WERI-Rb-1 (cell line): ENCODE measurements at regions not wholly inside any gene's neighbourhood (a gene's known extent, or its start where the extent isn't known, plus 50 kb on each side); places are given as distances from the start of the nearest gene placed in this dataset.

ENCODE experiments used
- DNase-seq: peaks from one replicate; pipeline ENCODE4 v3.0.0-alpha.2; 2020
- H3K27ac ChIP-seq: fragments of 250-450 bp; sonication (Bioruptor Pico); 2 replicates; pipeline ENCODE4 v1.5.1; 2020; ENCODE audit warnings: mild to moderate bottlenecking, moderate library complexity
- H3K27me3 ChIP-seq: fragments of 250-450 bp; sonication (Bioruptor Pico); 2 replicates; pipeline ENCODE4 v1.5.1; 2021; ENCODE audit warnings: mild to moderate bottlenecking, low read depth, moderate library complexity; ENCODE audit not compliant: insufficient read depth, severe bottlenecking
- H3K36me3 ChIP-seq: fragments of 250-450 bp; sonication (Bioruptor Pico); 2 replicates; pipeline ENCODE4 v1.5.1; 2020; ENCODE audit warnings: mild to moderate bottlenecking, moderate library complexity
- H3K4me3 ChIP-seq: 2 replicates; pipeline ENCODE4 v1.5.1; 2011; ENCODE audit warnings: low read depth, mild to moderate bottlenecking, control low read depth, low read length
- H3K9me3 ChIP-seq: fragments of 250-450 bp; sonication (Bioruptor Pico); 2 replicates; pipeline ENCODE4 v1.5.1; 2021; ENCODE audit warnings: mild to moderate bottlenecking, moderate library complexity; ENCODE audit not compliant: severe bottlenecking
- CTCF ChIP-seq: IDR thresholded peaks from 2 replicates; pipeline ENCODE4 v1.5.1; 2011; ENCODE audit warnings: low read depth, mild to moderate bottlenecking, control low read depth, inconsistent platforms, low read length

GRCh38 chr4:141348125-141348524 is 127.4 kb downstream of the ZNF330 start:
- no peaks in the 10 kb centered on the region for H3K9me3 ChIP-seq
- DNase-seq = no peak
- no peaks in the 10 kb centered on the region for H3K27me3 ChIP-seq
- H3K4me3 ChIP-seq = no peak overlapping the region
- H3K36me3 ChIP-seq = no peaks in the 10 kb centered on the region
- H3K27ac ChIP-seq = no peak overlapping the region
- TF ChIP-seq CTCF = no peak

- H3K27me3 ChIP-seq = no peaks in the 10 kb centered on the region
- H3K4me3 ChIP-seq = no peak overlapping the region
- no peak for TF ChIP-seq CTCF
- H3K27ac ChIP-seq = no peak overlapping the region
- no peak for DNase-seq
- H3K36me3 ChIP-seq = no peaks in the 10 kb centered on the region
- no peaks in the 10 kb centered on the region for H3K9me3 ChIP-seq
Measured at GRCh38 chr4:141348573-141348972, 127.9 kb downstream of the ZNF330 start.

GRCh38 chr4:141349236-141349635 is 128.5 kb downstream of the ZNF330 start:
- H3K4me3 ChIP-seq = no peak overlapping the region
- TF ChIP-seq CTCF = no peak
- H3K36me3 ChIP-seq = no peaks in the 10 kb centered on the region
- DNase-seq = no peak
- no peaks in the 10 kb centered on the region for H3K9me3 ChIP-seq
- H3K27ac ChIP-seq = no peak overlapping the region
- H3K27me3 ChIP-seq = no peaks in the 10 kb centered on the region

GRCh38 chr4:141350122-141350905 is 129.6 kb downstream of the ZNF330 start:
- no peaks in the 10 kb centered on the region for H3K27me3 ChIP-seq
- no peak for DNase-seq
- no peak overlapping the region for H3K4me3 ChIP-seq
- TF ChIP-seq CTCF = no peak
- H3K36me3 ChIP-seq = no peaks in the 10 kb centered on the region
- no peak overlapping the region for H3K27ac ChIP-seq
- H3K9me3 ChIP-seq = no peaks in the 10 kb centered on the region

GRCh38 chr4:141352331-141352730 is 131.6 kb downstream of the ZNF330 start:
- Histone ChIP-seq H3K36me3 (no peaks in the 10 kb centered on the region), H3K27ac (no peak overlapping the region), H3K9me3 (no peaks in the 10 kb centered on the region), H3K4me3 (no peak overlapping the region), H3K27me3 (no peaks in the 10 kb centered on the region)
- no peak for TF ChIP-seq CTCF
- DNase-seq = no peak
